ENCODE measurements at regions not wholly inside any gene's neighbourhood (a gene's known extent, or its start where the extent isn't known, plus 50 kb on each side); places are given as distances from the start of the nearest gene placed in this dataset.

DNA sequence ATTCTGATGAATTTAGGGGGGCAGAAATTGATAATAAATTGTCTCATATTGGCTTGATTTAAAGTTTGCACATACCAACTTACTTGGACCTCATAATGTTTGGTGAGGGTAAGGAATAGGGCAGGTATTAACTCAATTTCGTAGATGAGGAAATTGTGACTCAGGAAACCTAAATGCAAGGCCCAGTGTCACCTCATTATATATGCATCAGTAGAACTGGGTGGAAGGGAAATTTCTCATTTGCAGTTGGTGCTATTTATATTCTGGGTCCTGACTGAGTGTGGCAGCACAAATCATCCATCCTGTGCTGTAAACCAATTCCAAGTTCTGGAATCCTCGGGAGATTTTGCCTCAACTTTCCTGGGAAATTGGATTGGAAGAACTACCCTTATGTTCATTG lies 103.0 kb downstream of the SPATA31D1 start:
- TF ChIP-seq, protein P1, sequence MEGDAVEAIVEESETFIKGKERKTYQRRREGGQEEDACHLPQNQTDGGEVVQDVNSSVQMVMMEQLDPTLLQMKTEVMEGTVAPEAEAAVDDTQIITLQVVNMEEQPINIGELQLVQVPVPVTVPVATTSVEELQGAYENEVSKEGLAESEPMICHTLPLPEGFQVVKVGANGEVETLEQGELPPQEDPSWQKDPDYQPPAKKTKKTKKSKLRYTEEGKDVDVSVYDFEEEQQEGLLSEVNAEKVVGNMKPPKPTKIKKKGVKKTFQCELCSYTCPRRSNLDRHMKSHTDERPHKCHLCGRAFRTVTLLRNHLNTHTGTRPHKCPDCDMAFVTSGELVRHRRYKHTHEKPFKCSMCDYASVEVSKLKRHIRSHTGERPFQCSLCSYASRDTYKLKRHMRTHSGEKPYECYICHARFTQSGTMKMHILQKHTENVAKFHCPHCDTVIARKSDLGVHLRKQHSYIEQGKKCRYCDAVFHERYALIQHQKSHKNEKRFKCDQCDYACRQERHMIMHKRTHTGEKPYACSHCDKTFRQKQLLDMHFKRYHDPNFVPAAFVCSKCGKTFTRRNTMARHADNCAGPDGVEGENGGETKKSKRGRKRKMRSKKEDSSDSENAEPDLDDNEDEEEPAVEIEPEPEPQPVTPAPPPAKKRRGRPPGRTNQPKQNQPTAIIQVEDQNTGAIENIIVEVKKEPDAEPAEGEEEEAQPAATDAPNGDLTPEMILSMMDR (conservative IDR thresholded peaks at IDR 0.05; ENCODE audit: low read depth, low read length): no peak
- TF ChIP-seq EZH2 (IDR thresholded peaks at IDR 0.05; ENCODE audit: borderline replicate concordance, low read depth, low read length, poor library complexity, severe bottlenecking): no peak

Data from A673 (cell line).